ENCODE measurements at regions not wholly inside any gene's neighbourhood (a gene's known extent, or its start where the extent isn't known, plus 50 kb on each side); places are given as distances from the start of the nearest gene placed in this dataset.
A peak's percentile ranks its signal among the peaks of the same experiment; 100 is the strongest.
"Not testable (repeated sequence)": the region's sequence is repeated elsewhere in the genome, so short reads cannot be mapped to it uniquely, and the experiment has no call there.

- DNase-seq = no peak
These were observed 100.8 kb upstream of the LYZL2 start for GRCh38 chr10:30730306-30730705.

- no peak for DNase-seq
These were observed 99.2 kb upstream of the LYZL2 start for GRCh38 chr10:30728766-30729165.

- DNase-seq = no peak
These were observed 98.6 kb upstream of the LYZL2 start for GRCh38 chr10:30728127-30728526.

- DNase-seq = no peak
These were observed 98.0 kb upstream of the LYZL2 start for GRCh38 chr10:30727524-30727923.

GRCh38 chr10:30726783-30727414, 97.3 kb upstream of the LYZL2 start:
- DNase-seq = peak; percentile 89

- DNase-seq = no peak
These were observed 96.1 kb upstream of the LYZL2 start for GRCh38 chr10:30725661-30726060.

GRCh38 chr10:30724296-30724695, 94.7 kb upstream of the LYZL2 start:
- no peak for DNase-seq

GRCh38 chr10:30722956-30723620, 93.5 kb upstream of the LYZL2 start:
- DNase-seq = no peak

- DNase-seq = no peak
These were observed 90.3 kb upstream of the LYZL2 start for GRCh38 chr10:30719832-30720231.

GRCh38 chr10:30709700-30710358, 80.3 kb upstream of the LYZL2 start:
- DNase-seq = no peak

GRCh38 chr10:30709229-30709628, 79.7 kb upstream of the LYZL2 start:
- no peak for DNase-seq

- DNase-seq = no peak
These were observed 78.7 kb upstream of the LYZL2 start for GRCh38 chr10:30708234-30708633.

- DNase-seq = not testable (repeated sequence)
These were observed 76.6 kb upstream of the LYZL2 start for GRCh38 chr10:30706189-30706588.

GRCh38 chr10:30705625-30706149, 76.1 kb upstream of the LYZL2 start:
- no peak for DNase-seq

GRCh38 chr10:30705101-30705624, 75.6 kb upstream of the LYZL2 start:
- DNase-seq = no peak

- not testable (repeated sequence) for DNase-seq
These were observed 75.1 kb upstream of the LYZL2 start for GRCh38 chr10:30704601-30705100.

- no peak for DNase-seq
These were observed 74.6 kb upstream of the LYZL2 start for GRCh38 chr10:30704026-30704600.

GRCh38 chr10:30703446-30703845, 73.9 kb upstream of the LYZL2 start:
- not testable (repeated sequence) for DNase-seq

GRCh38 chr10:30702860-30703259, 73.3 kb upstream of the LYZL2 start:
- DNase-seq = no peak

- peak; percentile 54 for DNase-seq
These were observed 72.1 kb upstream of the LYZL2 start for GRCh38 chr10:30701451-30702173.

- DNase-seq = no peak
These were observed 68.3 kb upstream of the LYZL2 start for GRCh38 chr10:30697806-30698205.

GRCh38 chr10:30697221-30697620, 67.7 kb upstream of the LYZL2 start:
- DNase-seq = not testable (repeated sequence)

All from stimulated activated CD4-positive, alpha-beta T cell treated with anti-CD3 and anti-CD28 coated beads, Interleukin-12 subunit alpha, Interleukin-12 subunit beta, amount 100 ng/mL, for 4 hours (primary cell).